Tibial artery (tissue), 4 donors: ENCODE measurements at regions not wholly inside any gene's neighbourhood (a gene's known extent, or its start where the extent isn't known, plus 50 kb on each side); places are given as distances from the start of the nearest gene placed in this dataset.

Experiments used
- DNase-seq, 2 donors: peaks; one replicate each; pipeline ENCODE4 v3.0.0-alpha.2; 2019
- H3K27ac ChIP-seq, 2 donors: fragments of 200-600 bp; sonication (generic) in 1 of 2; 1 replicate in 1 of 2; 2 replicates in 1 of 2; pipeline ENCODE4 v1.5.1; 2018 to 2019; ENCODE audit warnings: mild to moderate bottlenecking in 1 of 2
- H3K27me3 ChIP-seq, 2 donors: fragments of 200-600 bp; sonication (generic) in 1 of 2; one replicate each; pipeline versions ENCODE4 v1.5.1 to v1.6.0; 2016 to 2019
- H3K36me3 ChIP-seq, 3 donors: fragments of 200-600 bp; sonication (generic) in 2 of 3; one replicate each; pipeline ENCODE4 v1.5.1; 2016 to 2019; ENCODE audit warnings: mild to moderate bottlenecking in 2 of 3
- H3K4me1 ChIP-seq, 4 donors: fragments of 200-600 bp; sonication (generic) in 2 of 4; 1 replicate in 3 of 4; 2 replicates in 1 of 4; pipeline ENCODE4 v1.5.1; 2016 to 2019
- H3K4me3 ChIP-seq, 2 donors: fragments of 200-600 bp; sonication (generic) in 1 of 2; 1 replicate in 1 of 2; 2 replicates in 1 of 2; pipeline ENCODE4 v1.5.1; 2018 to 2019; ENCODE audit warnings: mild to moderate bottlenecking in 2 of 2
- H3K9me3 ChIP-seq, 3 donors: fragments of 200-600 bp; sonication (generic) in 1 of 3; one replicate each; pipeline ENCODE4 v1.5.1; 2016 to 2019
- CTCF ChIP-seq, 2 experiments: fragments of 200-600 bp in 1 of 2; fragments of 450-650 bp in 1 of 2; IDR thresholded peaks; one replicate each; pipeline ENCODE4 v1.5.1; 2017 to 2019; ENCODE audit warnings: antibody characterized with exemption in 2 of 2, mild to moderate bottlenecking in 1 of 2, moderate library complexity in 1 of 2
- intact Hi-C: fragments of 100-400 bp; cut with DNase I; formaldehyde crosslinking; loops from one replicate; pipeline ENCODE4 v1.15.0; 2023; ENCODE audit warnings: low total_unique reads

- Histone ChIP-seq H3K27me3 (no peaks in the 10 kb centered on the region), H3K36me3 (no peaks in the 10 kb centered on the region), H3K4me1 (no peaks in the 10 kb centered on the region), H3K27ac (no peak overlapping the region), H3K4me3 (no peak overlapping the region), H3K9me3 (no peaks in the 10 kb centered on the region)
- DNase-seq: no peak
- intact Hi-C loops: no loop called here
- no peak for TF ChIP-seq CTCF (IDR thresholded peaks at IDR 0.05)
Measured at GRCh38 chr2:180161415-180161814, 154.3 kb upstream of the CWC22 start.

GRCh38 chr2:180159921-180160320 lies 152.8 kb upstream of the CWC22 start:
- no peaks in the 10 kb centered on the region for H3K4me1 ChIP-seq
- no peak for DNase-seq
- H3K36me3 ChIP-seq: no peaks in the 10 kb centered on the region
- H3K27me3 ChIP-seq: no peaks in the 10 kb centered on the region
- no peaks in the 10 kb centered on the region for H3K9me3 ChIP-seq
- intact Hi-C loops: no loop called here
- TF ChIP-seq CTCF (IDR thresholded peaks at IDR 0.05): no peak
- H3K27ac ChIP-seq: no peak overlapping the region
- no peak overlapping the region for H3K4me3 ChIP-seq

- Histone ChIP-seq H3K4me1 (no peaks in the 10 kb centered on the region), H3K27ac (no peak overlapping the region), H3K27me3 (no peaks in the 10 kb centered on the region), H3K4me3 (no peak overlapping the region), H3K9me3 (no peaks in the 10 kb centered on the region), H3K36me3 (no peaks in the 10 kb centered on the region)
- DNase-seq: no peak
- intact Hi-C loops: no loop called here
- TF ChIP-seq CTCF (IDR thresholded peaks at IDR 0.05): no peak
Measured at GRCh38 chr2:180158961-180159360, 151.9 kb upstream of the CWC22 start.

GRCh38 chr2:180156651-180157050 lies 149.6 kb upstream of the CWC22 start:
- Histone ChIP-seq H3K27ac (no peak overlapping the region), H3K4me3 (no peak overlapping the region), H3K36me3 (no peaks in the 10 kb centered on the region), H3K27me3 (no peaks in the 10 kb centered on the region), H3K9me3 (no peaks in the 10 kb centered on the region), H3K4me1 (no peaks in the 10 kb centered on the region)
- no peak for TF ChIP-seq CTCF (IDR thresholded peaks at IDR 0.05)
- intact Hi-C loops: no loop called here
- DNase-seq: no peak

- no peaks in the 10 kb centered on the region for H3K27me3 ChIP-seq
- H3K4me3 ChIP-seq: no peak overlapping the region
- TF ChIP-seq CTCF (IDR thresholded peaks at IDR 0.05): no peak
- no peak overlapping the region for H3K27ac ChIP-seq
- no peak for DNase-seq
- intact Hi-C loops: no loop called here
- H3K36me3 ChIP-seq: no peaks in the 10 kb centered on the region
- H3K9me3 ChIP-seq: no peaks in the 10 kb centered on the region
- H3K4me1 ChIP-seq: no peaks in the 10 kb centered on the region
Measured at GRCh38 chr2:180150606-180151005, 143.5 kb upstream of the CWC22 start.

GRCh38 chr2:180146541-180146940 lies 139.4 kb upstream of the CWC22 start:
- no peaks in the 10 kb centered on the region for H3K4me1 ChIP-seq
- H3K27ac ChIP-seq: no peak overlapping the region
- H3K36me3 ChIP-seq: no peaks in the 10 kb centered on the region
- TF ChIP-seq CTCF (IDR thresholded peaks at IDR 0.05): no peak
- H3K9me3 ChIP-seq: no peaks in the 10 kb centered on the region
- H3K4me3 ChIP-seq: no peak overlapping the region
- H3K27me3 ChIP-seq: no peaks in the 10 kb centered on the region
- intact Hi-C loops: no loop called here
- DNase-seq: no peak
